ENCODE measurements at regions not wholly inside any gene's neighbourhood (a gene's known extent, or its start where the extent isn't known, plus 50 kb on each side); places are given as distances from the start of the nearest gene placed in this dataset.

DNA sequence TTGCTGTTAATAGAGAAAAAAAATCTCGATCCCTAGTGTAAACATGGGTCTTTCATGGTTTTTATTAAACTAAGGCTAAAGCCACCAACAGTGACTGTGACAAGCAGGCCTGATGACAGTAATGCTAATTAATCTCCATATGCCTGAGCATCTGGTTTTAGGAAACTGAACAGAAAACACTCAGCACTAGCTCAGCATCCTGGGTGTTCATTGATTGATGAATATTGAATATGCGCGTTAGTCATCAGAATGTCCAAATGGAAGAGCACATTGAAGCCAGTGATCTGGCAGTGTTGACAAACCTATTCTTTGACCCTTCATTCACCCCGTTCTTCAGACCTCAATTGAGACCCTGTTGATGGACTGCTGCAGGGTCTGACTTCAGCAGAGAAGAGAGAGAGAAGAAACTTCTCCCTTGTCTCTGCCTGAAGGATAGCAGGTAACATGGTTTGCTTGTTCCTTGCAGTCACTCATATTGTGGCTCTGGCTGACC, 283.8 kb downstream of the RDH14 start:
- H3K27ac Mint-ChIP-seq, result no peak overlapping the region
- CTCF ChIA-PET, result no interaction called here
- H3K4me1 Mint-ChIP-seq, result no peaks in the 10 kb centered on the region
- POLR2A ChIA-PET, result no interaction called here
- no peak for ATAC-seq (ENCODE audit: low read depth)
- peaks cover 5% of the 10 kb centered on the region for H3K27me3 Mint-ChIP-seq
- DNase-seq, result no peak
- TF ChIP-seq, protein P1, sequence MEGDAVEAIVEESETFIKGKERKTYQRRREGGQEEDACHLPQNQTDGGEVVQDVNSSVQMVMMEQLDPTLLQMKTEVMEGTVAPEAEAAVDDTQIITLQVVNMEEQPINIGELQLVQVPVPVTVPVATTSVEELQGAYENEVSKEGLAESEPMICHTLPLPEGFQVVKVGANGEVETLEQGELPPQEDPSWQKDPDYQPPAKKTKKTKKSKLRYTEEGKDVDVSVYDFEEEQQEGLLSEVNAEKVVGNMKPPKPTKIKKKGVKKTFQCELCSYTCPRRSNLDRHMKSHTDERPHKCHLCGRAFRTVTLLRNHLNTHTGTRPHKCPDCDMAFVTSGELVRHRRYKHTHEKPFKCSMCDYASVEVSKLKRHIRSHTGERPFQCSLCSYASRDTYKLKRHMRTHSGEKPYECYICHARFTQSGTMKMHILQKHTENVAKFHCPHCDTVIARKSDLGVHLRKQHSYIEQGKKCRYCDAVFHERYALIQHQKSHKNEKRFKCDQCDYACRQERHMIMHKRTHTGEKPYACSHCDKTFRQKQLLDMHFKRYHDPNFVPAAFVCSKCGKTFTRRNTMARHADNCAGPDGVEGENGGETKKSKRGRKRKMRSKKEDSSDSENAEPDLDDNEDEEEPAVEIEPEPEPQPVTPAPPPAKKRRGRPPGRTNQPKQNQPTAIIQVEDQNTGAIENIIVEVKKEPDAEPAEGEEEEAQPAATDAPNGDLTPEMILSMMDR (IDR thresholded peaks at IDR 0.05), result no peak
- peaks cover 2% of the 10 kb centered on the region for H3K9me3 Mint-ChIP-seq
- no peaks in the 10 kb centered on the region for H3K36me3 Mint-ChIP-seq (ENCODE audit: low read depth)
- intact Hi-C loops (cut with micrococcal nuclease), result no loop called here
- no peak overlapping the region for H3K4me3 Mint-ChIP-seq

DNA sequence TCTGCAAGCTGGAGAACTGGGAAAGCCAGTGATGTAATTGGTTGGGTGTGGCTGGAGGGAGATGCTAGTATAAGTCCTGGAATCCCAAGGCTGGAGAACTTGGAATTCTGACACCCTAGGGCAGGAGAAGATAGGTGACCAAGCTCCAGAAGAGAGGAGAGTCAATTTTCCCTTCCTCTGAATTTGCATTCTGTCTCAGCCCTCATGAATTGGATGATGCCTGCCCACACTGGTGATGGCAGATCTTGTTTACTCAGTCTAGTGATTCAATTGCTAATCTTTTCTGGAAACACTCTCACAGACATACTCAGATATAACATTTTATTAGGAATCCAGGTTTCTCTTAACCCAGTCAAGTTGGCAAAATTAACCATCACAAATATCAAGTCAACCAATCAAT, 287.2 kb downstream of the RDH14 start:
- Mint-ChIP-seq H3K27ac (no peak overlapping the region), H3K4me3 (no peak overlapping the region), H3K36me3 (ENCODE audit: low read depth) (no peaks in the 10 kb centered on the region), H3K9me3 (no peaks in the 10 kb centered on the region), H3K27me3 (no peaks in the 10 kb centered on the region), H3K4me1 (no peaks in the 10 kb centered on the region)
- CTCF ChIA-PET, result no interaction called here
- intact Hi-C loops (cut with micrococcal nuclease), result no loop called here
- TF ChIP-seq, protein P1 (IDR thresholded peaks at IDR 0.05), result no peak
- no peak for DNase-seq
- POLR2A ChIA-PET, result no interaction called here
- no peak for ATAC-seq (ENCODE audit: low read depth)

DNA sequence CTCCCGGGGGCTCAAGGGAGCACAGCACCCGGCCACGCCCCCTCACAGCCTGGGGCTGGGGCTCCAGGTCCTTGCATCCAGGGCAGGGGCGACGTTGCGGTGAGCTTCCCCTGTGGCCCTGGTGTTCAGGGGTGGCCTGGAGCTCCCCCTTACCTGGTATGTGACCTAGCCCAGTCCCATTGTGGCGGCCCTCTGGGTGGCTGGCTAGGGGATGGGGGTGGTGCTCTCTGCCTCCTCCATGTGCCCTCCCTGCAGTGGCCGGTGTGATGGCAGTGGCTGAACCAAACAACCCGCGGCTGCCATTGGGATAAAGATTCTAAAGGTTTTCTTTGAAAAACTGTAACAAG, 288.3 kb downstream of the RDH14 start:
- TF ChIP-seq, protein P1 (IDR thresholded peaks at IDR 0.05), result no peak
- no peak for ATAC-seq (ENCODE audit: low read depth)
- CTCF ChIA-PET, result no interaction called here
- Mint-ChIP-seq H3K4me3 (no peak overlapping the region), H3K27ac (no peak overlapping the region), H3K9me3 (no peaks in the 10 kb centered on the region), H3K36me3 (ENCODE audit: low read depth) (no peaks in the 10 kb centered on the region), H3K4me1 (no peaks in the 10 kb centered on the region), H3K27me3 (no peaks in the 10 kb centered on the region)
- POLR2A ChIA-PET, result no interaction called here
- intact Hi-C loops (cut with micrococcal nuclease), result no loop called here
- DNase-seq, result no peak

DNA sequence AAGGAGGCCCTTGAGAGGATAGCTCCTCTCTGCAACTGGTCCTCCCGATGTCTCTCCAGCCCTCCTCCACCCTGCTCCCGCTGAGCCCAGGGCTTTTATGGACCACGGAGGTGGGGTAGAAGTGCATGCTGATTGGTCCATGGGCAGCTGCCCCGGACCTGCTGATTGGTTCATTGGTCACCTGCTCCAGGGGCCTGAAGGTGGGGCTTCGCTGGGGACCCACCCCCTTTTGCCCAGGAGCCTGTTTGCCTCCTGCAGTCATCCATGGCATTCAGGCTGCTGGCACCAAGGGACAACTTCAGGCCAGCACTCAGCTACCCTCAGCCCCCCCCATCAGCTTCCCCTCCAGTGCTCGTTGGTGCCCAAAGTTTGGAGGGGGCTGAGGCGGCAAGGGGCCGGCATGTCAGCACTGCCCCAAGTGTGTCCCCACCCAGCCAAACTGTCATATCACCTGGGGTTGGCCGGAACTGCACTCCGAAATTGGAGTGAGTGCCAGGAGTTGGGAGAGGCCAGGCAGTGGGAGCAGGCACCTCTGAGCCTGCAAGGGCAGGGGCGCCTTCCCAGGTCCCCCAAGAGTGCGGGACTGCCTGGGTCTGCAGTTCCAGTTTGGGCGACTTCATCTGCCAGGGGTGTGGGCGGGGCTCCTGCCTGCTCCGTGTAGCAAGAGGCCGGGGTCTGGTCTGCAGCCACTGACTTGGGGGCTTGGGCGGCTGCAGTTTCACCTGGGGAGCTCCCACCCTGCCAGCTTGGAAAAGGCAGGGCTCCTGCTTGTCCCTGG, 288.9 kb downstream of the RDH14 start:
- no peaks in the 10 kb centered on the region for H3K4me1 Mint-ChIP-seq
- ChIA-PET CTCF (no interaction called here), POLR2A (no interaction called here)
- DNase-seq (no peak), ATAC-seq (ENCODE audit: low read depth) (no peak)
- H3K27ac Mint-ChIP-seq, result no peak overlapping the region
- no peaks in the 10 kb centered on the region for H3K27me3 Mint-ChIP-seq
- intact Hi-C loops (cut with micrococcal nuclease), result no loop called here
- H3K4me3 Mint-ChIP-seq, result no peak overlapping the region
- no peaks in the 10 kb centered on the region for H3K36me3 Mint-ChIP-seq (ENCODE audit: low read depth)
- H3K9me3 Mint-ChIP-seq, result no peaks in the 10 kb centered on the region
- TF ChIP-seq, protein P1 (IDR thresholded peaks at IDR 0.05), result no peak

DNA sequence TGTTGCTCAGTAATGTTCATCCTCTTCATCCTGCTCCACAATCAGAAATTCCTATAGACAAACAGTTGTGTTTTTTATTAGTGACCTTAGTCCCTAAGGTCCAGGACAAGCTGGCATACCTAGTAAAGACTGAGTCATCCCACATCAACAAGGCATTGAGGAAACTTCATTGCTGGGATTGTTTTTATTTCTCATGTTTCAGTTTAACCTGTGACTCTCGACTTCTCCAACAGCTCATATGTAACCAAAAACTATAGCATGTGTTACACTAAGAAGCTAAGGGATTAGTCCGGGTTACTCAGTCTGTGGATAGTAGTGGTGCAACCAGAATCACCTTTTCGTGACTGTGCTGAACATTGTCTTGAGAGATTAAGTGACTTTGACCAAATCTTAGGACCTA, 292.1 kb downstream of the RDH14 start:
- ChIA-PET CTCF (no interaction called here), POLR2A (no interaction called here)
- Mint-ChIP-seq H3K4me1 (no peaks in the 10 kb centered on the region), H3K9me3 (no peaks in the 10 kb centered on the region), H3K27ac (no peak overlapping the region), H3K27me3 (no peaks in the 10 kb centered on the region), H3K4me3 (no peak overlapping the region), H3K36me3 (ENCODE audit: low read depth) (no peaks in the 10 kb centered on the region)
- ATAC-seq (ENCODE audit: low read depth), result no peak
- DNase-seq, result no peak
- intact Hi-C loops (cut with micrococcal nuclease), result no loop called here
- TF ChIP-seq, protein P1 (IDR thresholded peaks at IDR 0.05), result no peak

All from activated B cell treated with CpG ODN at 0.5 μM for 24 hours (primary cell).